ENCODE measurements at regions not wholly inside any gene's neighbourhood (a gene's known extent, or its start where the extent isn't known, plus 50 kb on each side); places are given as distances from the start of the nearest gene placed in this dataset.

GRCh38 chr1:82099170-82099569 lies 298.4 kb downstream of the ADGRL2 start:
- H3K4me1 ChIP-seq, result no peaks in the 10 kb centered on the region
- intact Hi-C loops (cut with micrococcal nuclease), result no loop called here
- H3K4me3 ChIP-seq, result no peak overlapping the region
- H3K27ac ChIP-seq (replicated peaks), result no peak overlapping the region
- H3K9me3 ChIP-seq (replicated peaks), result no peaks in the 10 kb centered on the region
- no peaks in the 10 kb centered on the region for H3K36me3 ChIP-seq
- DNase-seq, result no peak
- no peak for TF ChIP-seq CTCF (IDR thresholded peaks at IDR 0.05; ENCODE audit: borderline replicate concordance)
- no peaks in the 10 kb centered on the region for H3K27me3 ChIP-seq (ENCODE audit: low read depth)

- no peaks in the 10 kb centered on the region for H3K36me3 ChIP-seq
- TF ChIP-seq CTCF (IDR thresholded peaks at IDR 0.05; ENCODE audit: borderline replicate concordance), result no peak
- H3K9me3 ChIP-seq (replicated peaks), result no peaks in the 10 kb centered on the region
- H3K27ac ChIP-seq (replicated peaks), result no peak overlapping the region
- H3K4me1 ChIP-seq, result no peaks in the 10 kb centered on the region
- H3K27me3 ChIP-seq (ENCODE audit: low read depth), result no peaks in the 10 kb centered on the region
- DNase-seq, result no peak
- intact Hi-C loops (cut with micrococcal nuclease), result no loop called here
- no peak overlapping the region for H3K4me3 ChIP-seq
Measured at GRCh38 chr1:82094136-82094535, 293.4 kb downstream of the ADGRL2 start.

- intact Hi-C loops (cut with micrococcal nuclease), result no loop called here
- H3K27ac ChIP-seq (replicated peaks), result no peak overlapping the region
- no peaks in the 10 kb centered on the region for H3K9me3 ChIP-seq (replicated peaks)
- no peak overlapping the region for H3K4me3 ChIP-seq
- no peaks in the 10 kb centered on the region for H3K4me1 ChIP-seq
- no peaks in the 10 kb centered on the region for H3K27me3 ChIP-seq (ENCODE audit: low read depth)
- H3K36me3 ChIP-seq, result no peaks in the 10 kb centered on the region
- no peak for DNase-seq
- TF ChIP-seq CTCF (IDR thresholded peaks at IDR 0.05; ENCODE audit: borderline replicate concordance), result no peak
Measured at GRCh38 chr1:82091729-82092128, 291.0 kb downstream of the ADGRL2 start.

GRCh38 chr1:82091265-82091664 lies 290.5 kb downstream of the ADGRL2 start:
- intact Hi-C loops (cut with micrococcal nuclease), result no loop called here
- H3K9me3 ChIP-seq (replicated peaks), result no peaks in the 10 kb centered on the region

GRCh38 chr1:82090104-82090503 lies 289.4 kb downstream of the ADGRL2 start:
- DNase-seq, result no peak
- intact Hi-C loops (cut with micrococcal nuclease), result no loop called here

More at GRCh38 chr1:82091265-82091664, 290.5 kb downstream of the ADGRL2 start:
- Histone ChIP-seq H3K27me3 (ENCODE audit: low read depth) (no peaks in the 10 kb centered on the region), H3K4me3 (no peak overlapping the region), H3K4me1 (no peaks in the 10 kb centered on the region), H3K27ac (replicated peaks) (no peak overlapping the region), H3K36me3 (no peaks in the 10 kb centered on the region)
- no peak for TF ChIP-seq CTCF (IDR thresholded peaks at IDR 0.05; ENCODE audit: borderline replicate concordance)
- DNase-seq, result no peak

More at GRCh38 chr1:82090104-82090503, 289.4 kb downstream of the ADGRL2 start:
- no peaks in the 10 kb centered on the region for H3K4me1 ChIP-seq
- no peaks in the 10 kb centered on the region for H3K36me3 ChIP-seq
- peak; percentile 25 for TF ChIP-seq CTCF (IDR thresholded peaks at IDR 0.05; ENCODE audit: borderline replicate concordance)
- no peak overlapping the region for H3K27ac ChIP-seq (replicated peaks)
- no peaks in the 10 kb centered on the region for H3K9me3 ChIP-seq (replicated peaks)
- H3K4me3 ChIP-seq, result no peak overlapping the region
- no peaks in the 10 kb centered on the region for H3K27me3 ChIP-seq (ENCODE audit: low read depth)

All from left ventricle myocardium inferior (tissue), 1 donor.